ENCODE measurements at regions not wholly inside any gene's neighbourhood (a gene's known extent, or its start where the extent isn't known, plus 50 kb on each side); places are given as distances from the start of the nearest gene placed in this dataset.

- BruUV-seq (replicated peaks) = no TSS peak
- WGBS (ENCODE audit: insufficient coverage, insufficient replicate concordance, low lambda C conversion rate, missing lambda C conversion rate) = 37% methylated on average over 3 of the region's 3 CpGs
Measured at GRCh38 chr11:70007796-70008195, 70.3 kb upstream of the ANO1 start.

More at GRCh38 chr11:70007796-70008195, 70.3 kb upstream of the ANO1 start:
- DNase-seq (ENCODE audit: low read depth, low spot score) (no peak), FAIRE-seq (no peak), ATAC-seq (no peak)
- no peaks in the 10 kb centered on the region for H3K9me3 ChIP-seq (replicated peaks; ENCODE audit: control insufficient read depth, insufficient read depth, low read length)
- H3K27me3 ChIP-seq (replicated peaks in 1 of 2; ENCODE audit: control insufficient read depth in 2 of 2, insufficient read depth in 2 of 2, low read length in 1 of 2) = no peaks in the 10 kb centered on the region
- TF ChIP-seq SIN3A (IDR thresholded peaks at IDR 0.05; ENCODE audit: low read depth, low read length) = no peak
- TF ChIP-seq BCL3 (IDR thresholded peaks at IDR 0.05; ENCODE audit: borderline replicate concordance, insufficient read depth, low read depth, low read length, poor library complexity, severe bottlenecking) = no peak
- no peak for TF ChIP-seq CREB1 (IDR thresholded peaks at IDR 0.05; ENCODE audit: low read depth)
- TF ChIP-seq BCLAF1 (IDR thresholded peaks at IDR 0.05) = no peak
- no peak for TF ChIP-seq IKZF2 (IDR thresholded peaks at IDR 0.05)
- no peak for TF ChIP-seq DPF2 (IDR thresholded peaks at IDR 0.05)
- TF ChIP-seq KDM1A (IDR thresholded peaks at IDR 0.05; ENCODE audit: borderline replicate concordance) = no peak
- TF ChIP-seq MYC (IDR thresholded peaks at IDR 0.05; ENCODE audit: insufficient read depth, insufficient read length, insufficient replicate concordance, low read length, severe bottlenecking) = no peak
- no peak for TF ChIP-seq CHD2 (IDR thresholded peaks at IDR 0.05; ENCODE audit: borderline replicate concordance, low read depth, low read length)
- no peak for TF ChIP-seq PAX8 (IDR thresholded peaks at IDR 0.05)
- TF ChIP-seq SKIL (IDR thresholded peaks at IDR 0.05; ENCODE audit: low read depth, poor library complexity, severe bottlenecking) = no peak
- no peak for TF ChIP-seq ZSCAN29 (IDR thresholded peaks at IDR 0.05)
- TF ChIP-seq NFYB (IDR thresholded peaks at IDR 0.05; ENCODE audit: insufficient read depth, low read depth, low read length) = no peak
- no peak for TF ChIP-seq BCL11A (IDR thresholded peaks at IDR 0.05; ENCODE audit: low read depth, low read length)
- TF ChIP-seq HDAC6 (IDR thresholded peaks at IDR 0.05; ENCODE audit: unreplicated experiment) = no peak
- POLR2A ChIA-PET = interaction anchor here (0.6 kb wide), 1 partner anchor 141 kb away, joined by 3 read pairs; no protein-coding TSS in a partner anchor
- no peak overlapping the region for H3K27ac ChIP-seq (ENCODE audit: control insufficient read depth, insufficient read depth)
- H3K9ac ChIP-seq (ENCODE audit: control insufficient read depth, insufficient read depth, low read length) = no peak overlapping the region
- no peaks in the 10 kb centered on the region for H3K36me3 ChIP-seq (ENCODE audit: control insufficient read depth in 2 of 2, insufficient read depth in 2 of 2, low read length in 1 of 2)
- H4K20me1 ChIP-seq (ENCODE audit: control insufficient read depth, insufficient read depth) = no peaks in the 10 kb centered on the region
- in situ Hi-C loops (cut with MboI) (no loop called here), intact Hi-C loops (cut with micrococcal nuclease; ENCODE audit: unreplicated experiment) (no loop called here)
- no peaks in the 10 kb centered on the region for H3K4me1 ChIP-seq (ENCODE audit: control insufficient read depth, insufficient read depth, low read length)
- CTCF ChIA-PET = no interaction called here
- SMC1A ChIA-PET (ENCODE audit: uncharacterized antibody, unreplicated experiment) = no interaction called here
- RAD21 ChIA-PET (ENCODE audit: unreplicated experiment) = no interaction called here
- no peak overlapping the region for H2AFZ ChIP-seq (ENCODE audit: control insufficient read depth, low read depth, low read length)
- no peak overlapping the region for H3K4me3 ChIP-seq
- no peak overlapping the region for H3K4me2 ChIP-seq (ENCODE audit: control insufficient read depth, insufficient read depth)
- H3K79me2 ChIP-seq (ENCODE audit: control insufficient read depth, insufficient read depth, low read length) = no peaks in the 10 kb centered on the region

Data from GM12878 (cell line).